ENCODE measurements at regions not wholly inside any gene's neighbourhood (a gene's known extent, or its start where the extent isn't known, plus 50 kb on each side); places are given as distances from the start of the nearest gene placed in this dataset.
A peak's percentile ranks its signal among the peaks of the same experiment; 100 is the strongest.

DNA sequence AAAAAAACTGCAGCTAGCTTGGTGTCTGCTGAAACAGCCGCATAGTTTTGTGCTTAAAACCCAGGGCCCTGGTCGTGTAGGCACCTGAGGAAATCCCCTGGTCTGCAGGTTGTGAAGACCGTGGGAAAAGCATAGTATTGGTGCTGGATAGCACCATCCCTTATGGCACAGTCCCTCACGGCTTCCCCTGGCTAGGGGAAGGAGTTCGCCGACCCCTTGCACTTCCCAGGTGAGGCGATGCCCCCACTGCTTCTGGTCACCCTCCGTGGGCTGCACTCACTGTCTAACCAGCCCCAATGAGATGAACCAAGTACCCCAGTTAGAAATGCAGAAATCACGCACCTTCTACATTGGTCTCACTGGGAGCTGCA lies 1105.1 kb downstream of the STPG2 start:
- Histone ChIP-seq H3K36me3 (ENCODE audit: insufficient read depth, low read length) (no peaks in the 10 kb centered on the region), H2AFZ (ENCODE audit: low read length) (no peak overlapping the region), H3K9me3 (ENCODE audit: insufficient read depth, low read depth, low read length) (no peaks in the 10 kb centered on the region), H4K20me1 (ENCODE audit: insufficient read depth, low read length, poor library complexity, severe bottlenecking) (no peaks in the 10 kb centered on the region), H3K4me2 (ENCODE audit: low read depth, low read length, poor library complexity, severe bottlenecking) (no peak overlapping the region), H3F3A (ENCODE audit: low read depth) (no peaks in the 10 kb centered on the region), H3K9ac (ENCODE audit: low read depth, low read length, poor library complexity, severe bottlenecking) (no peak overlapping the region), H3K4me1 (ENCODE audit: insufficient read depth, low read length, poor library complexity, severe bottlenecking) (no peaks in the 10 kb centered on the region), H3K4me3 (ENCODE audit: low read length, poor library complexity, severe bottlenecking) (no peak overlapping the region), H3K27me3 (ENCODE audit: insufficient read depth, low read length, poor library complexity, severe bottlenecking) (no peaks in the 10 kb centered on the region), H3K79me2 (ENCODE audit: insufficient read depth, low read length) (no peaks in the 10 kb centered on the region), H3K9me2 (replicated peaks; ENCODE audit: low read depth, low read length) (no peaks in the 10 kb centered on the region)
- no peak for TF ChIP-seq EZH2phosphoT487 (IDR thresholded peaks at IDR 0.05; ENCODE audit: borderline replicate concordance)
- TF ChIP-seq, protein P1, sequence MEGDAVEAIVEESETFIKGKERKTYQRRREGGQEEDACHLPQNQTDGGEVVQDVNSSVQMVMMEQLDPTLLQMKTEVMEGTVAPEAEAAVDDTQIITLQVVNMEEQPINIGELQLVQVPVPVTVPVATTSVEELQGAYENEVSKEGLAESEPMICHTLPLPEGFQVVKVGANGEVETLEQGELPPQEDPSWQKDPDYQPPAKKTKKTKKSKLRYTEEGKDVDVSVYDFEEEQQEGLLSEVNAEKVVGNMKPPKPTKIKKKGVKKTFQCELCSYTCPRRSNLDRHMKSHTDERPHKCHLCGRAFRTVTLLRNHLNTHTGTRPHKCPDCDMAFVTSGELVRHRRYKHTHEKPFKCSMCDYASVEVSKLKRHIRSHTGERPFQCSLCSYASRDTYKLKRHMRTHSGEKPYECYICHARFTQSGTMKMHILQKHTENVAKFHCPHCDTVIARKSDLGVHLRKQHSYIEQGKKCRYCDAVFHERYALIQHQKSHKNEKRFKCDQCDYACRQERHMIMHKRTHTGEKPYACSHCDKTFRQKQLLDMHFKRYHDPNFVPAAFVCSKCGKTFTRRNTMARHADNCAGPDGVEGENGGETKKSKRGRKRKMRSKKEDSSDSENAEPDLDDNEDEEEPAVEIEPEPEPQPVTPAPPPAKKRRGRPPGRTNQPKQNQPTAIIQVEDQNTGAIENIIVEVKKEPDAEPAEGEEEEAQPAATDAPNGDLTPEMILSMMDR (conservative IDR thresholded peaks at IDR 0.05; ENCODE audit: low read length): no peak

DNA sequence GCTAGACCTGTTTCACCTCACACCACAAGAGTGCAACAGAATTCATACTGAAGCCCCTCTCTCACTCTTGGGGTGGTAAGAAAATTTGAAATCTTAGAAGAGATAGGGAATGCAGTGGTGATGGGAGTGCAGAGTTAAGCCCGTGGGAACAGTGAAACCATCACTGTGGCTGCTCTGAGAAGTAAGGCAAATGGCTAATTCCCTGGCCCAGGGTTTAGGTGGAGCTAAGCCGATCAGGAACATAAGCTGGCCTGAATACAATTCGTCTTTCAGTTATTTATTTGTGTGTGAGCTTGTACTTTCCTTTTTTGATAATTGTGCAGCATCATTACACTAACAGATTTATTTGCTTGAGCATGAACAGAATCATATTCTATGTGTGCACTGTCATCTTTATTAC lies 1070.6 kb downstream of the STPG2 start:
- no peak overlapping the region for H2AFZ ChIP-seq (ENCODE audit: low read length)
- H3K4me2 ChIP-seq (ENCODE audit: low read depth, low read length, poor library complexity, severe bottlenecking): peak overlapping the region; percentile 19
- H3K4me3 ChIP-seq (ENCODE audit: low read length, poor library complexity, severe bottlenecking): no peak overlapping the region
- no peaks in the 10 kb centered on the region for H3K9me3 ChIP-seq (ENCODE audit: insufficient read depth, low read depth, low read length)
- no peak for TF ChIP-seq EZH2phosphoT487 (IDR thresholded peaks at IDR 0.05; ENCODE audit: borderline replicate concordance)
- TF ChIP-seq, protein P1 (conservative IDR thresholded peaks at IDR 0.05; ENCODE audit: low read length): no peak
- H4K20me1 ChIP-seq (ENCODE audit: insufficient read depth, low read length, poor library complexity, severe bottlenecking): no peaks in the 10 kb centered on the region
- H3K79me2 ChIP-seq (ENCODE audit: insufficient read depth, low read length): no peaks in the 10 kb centered on the region
- H3K36me3 ChIP-seq (ENCODE audit: insufficient read depth, low read length): no peaks in the 10 kb centered on the region
- H3K9ac ChIP-seq (ENCODE audit: low read depth, low read length, poor library complexity, severe bottlenecking): no peak overlapping the region
- H3K4me1 ChIP-seq (ENCODE audit: insufficient read depth, low read length, poor library complexity, severe bottlenecking): no peaks in the 10 kb centered on the region
- no peaks in the 10 kb centered on the region for H3F3A ChIP-seq (ENCODE audit: low read depth)
- H3K27me3 ChIP-seq (ENCODE audit: insufficient read depth, low read length, poor library complexity, severe bottlenecking): peaks cover 61% of the 10 kb centered on the region
- H3K9me2 ChIP-seq (replicated peaks; ENCODE audit: low read depth, low read length): no peaks in the 10 kb centered on the region

- H3K36me3 ChIP-seq (ENCODE audit: insufficient read depth, low read length): no peaks in the 10 kb centered on the region
- H3K27me3 ChIP-seq (ENCODE audit: insufficient read depth, low read length, poor library complexity, severe bottlenecking): peaks cover 66% of the 10 kb centered on the region
- TF ChIP-seq, protein P1 (conservative IDR thresholded peaks at IDR 0.05; ENCODE audit: low read length): no peak
- TF ChIP-seq EZH2phosphoT487 (IDR thresholded peaks at IDR 0.05; ENCODE audit: borderline replicate concordance): peak; percentile 54
- no peaks in the 10 kb centered on the region for H3K9me2 ChIP-seq (replicated peaks; ENCODE audit: low read depth, low read length)
- no peak overlapping the region for H3K4me3 ChIP-seq (ENCODE audit: low read length, poor library complexity, severe bottlenecking)
- no peaks in the 10 kb centered on the region for H3K79me2 ChIP-seq (ENCODE audit: insufficient read depth, low read length)
- H4K20me1 ChIP-seq (ENCODE audit: insufficient read depth, low read length, poor library complexity, severe bottlenecking): no peaks in the 10 kb centered on the region
- no peaks in the 10 kb centered on the region for H3K9me3 ChIP-seq (ENCODE audit: insufficient read depth, low read depth, low read length)
- no peak overlapping the region for H3K4me2 ChIP-seq (ENCODE audit: low read depth, low read length, poor library complexity, severe bottlenecking)
- no peaks in the 10 kb centered on the region for H3K4me1 ChIP-seq (ENCODE audit: insufficient read depth, low read length, poor library complexity, severe bottlenecking)
- no peaks in the 10 kb centered on the region for H3F3A ChIP-seq (ENCODE audit: low read depth)
- no peak overlapping the region for H3K9ac ChIP-seq (ENCODE audit: low read depth, low read length, poor library complexity, severe bottlenecking)
- no peak overlapping the region for H2AFZ ChIP-seq (ENCODE audit: low read length)
Measured at GRCh38 chr4:97073194-97073593, 1070.1 kb downstream of the STPG2 start.
